ENCODE measurements at regions not wholly inside any gene's neighbourhood (a gene's known extent, or its start where the extent isn't known, plus 50 kb on each side); places are given as distances from the start of the nearest gene placed in this dataset.

GRCh38 chr2:150258781-150259307 lies 228.6 kb downstream of the RND3 start:
- TF ChIP-seq CTCF (IDR thresholded peaks at IDR 0.05) (no peak), POLR2A (IDR thresholded peaks at IDR 0.05) (no peak)
